Stimulated activated naive B cell treated with anti-CD40 and anti-IgM and Interleukin-4, amounts not matched to agents 10 μg/mL and 1 μg/mL and 100 μg/mL, for 72 hours (primary cell): ENCODE measurements at regions not wholly inside any gene's neighbourhood (a gene's known extent, or its start where the extent isn't known, plus 50 kb on each side); places are given as distances from the start of the nearest gene placed in this dataset.

Experiments used
- ATAC-seq, 2 donors: fragments of 150-1000 bp; cut with Tn5 transposase; replicated peaks; 2 replicates each; pipeline ENCODE4 v1.10.0; 2021; ENCODE audit warnings: moderate library complexity in 1 of 2
- DNase-seq: peaks from one replicate; pipeline ENCODE4 v3.0.0; 2021
- H3K27ac Mint-ChIP-seq: one replicate; pipeline ENCODE4 v1.8.0; 2022; ENCODE audit warnings: mild to moderate bottlenecking, mixed read lengths
- H3K27me3 Mint-ChIP-seq, 2 donors: one replicate each; pipeline ENCODE4 v1.8.0; 2022; ENCODE audit warnings: mixed read lengths in 2 of 2
- H3K36me3 Mint-ChIP-seq, 2 donors: one replicate each; pipeline ENCODE4 v1.8.0; 2022; ENCODE audit warnings: mixed read lengths in 2 of 2, mild to moderate bottlenecking in 1 of 2
- H3K4me1 Mint-ChIP-seq, 2 donors: one replicate each; pipeline ENCODE4 v1.8.0; 2022; ENCODE audit warnings: mixed read lengths in 2 of 2, mild to moderate bottlenecking in 1 of 2
- H3K4me3 Mint-ChIP-seq, 2 donors: one replicate each; pipeline ENCODE4 v1.8.0; 2022; ENCODE audit warnings: mild to moderate bottlenecking in 2 of 2, mixed read lengths in 2 of 2, moderate library complexity in 1 of 2
- H3K9me3 Mint-ChIP-seq, 2 donors: one replicate each; pipeline ENCODE4 v1.8.0; 2022; ENCODE audit warnings: mixed read lengths in 2 of 2, mild to moderate bottlenecking in 1 of 2

- Mint-ChIP-seq H3K4me3 (no peak overlapping the region), H3K27ac (no peak overlapping the region), H3K27me3 (peaks cover 25 to 34% of the 10 kb centered on the region in 2 donors), H3K9me3 (peaks cover 0 to 6% of the 10 kb centered on the region in 2 donors), H3K36me3 (peaks cover 0 to 4% of the 10 kb centered on the region in 2 donors), H3K4me1 (peaks cover 0 to 5% of the 10 kb centered on the region in 2 donors)
- DNase-seq, result no peak
- ATAC-seq, result no peak
These were observed 83.5 kb upstream of the AKT3 start for GRCh38 chr1:243933495-243933894.

GRCh38 chr1:243931957-243932356 is 81.9 kb upstream of the AKT3 start:
- DNase-seq (no peak), ATAC-seq (no peak)
- Mint-ChIP-seq H3K36me3 (peaks cover 0 to 4% of the 10 kb centered on the region in 2 donors), H3K27ac (no peak overlapping the region), H3K9me3 (peaks cover 0 to 6% of the 10 kb centered on the region in 2 donors), H3K4me3 (no peak overlapping the region), H3K4me1 (no peaks in the 10 kb centered on the region), H3K27me3 (peaks cover 25 to 26% of the 10 kb centered on the region in 2 donors)

- no peak overlapping the region for H3K27ac Mint-ChIP-seq
- no peak overlapping the region for H3K4me3 Mint-ChIP-seq
- peaks cover 0 to 6% of the 10 kb centered on the region in 2 donors for H3K9me3 Mint-ChIP-seq
- ATAC-seq, result no peak
- H3K4me1 Mint-ChIP-seq, result no peaks in the 10 kb centered on the region
- no peak for DNase-seq
- H3K36me3 Mint-ChIP-seq, result peaks cover 0 to 4% of the 10 kb centered on the region in 2 donors
- peaks cover 25 to 26% of the 10 kb centered on the region in 2 donors for H3K27me3 Mint-ChIP-seq
These were observed 81.0 kb upstream of the AKT3 start for GRCh38 chr1:243930822-243931671.

GRCh38 chr1:243927381-243927780 is 77.3 kb upstream of the AKT3 start:
- Mint-ChIP-seq H3K27ac (no peak overlapping the region), H3K36me3 (no peaks in the 10 kb centered on the region), H3K4me3 (no peak overlapping the region), H3K27me3 (peaks cover 21 to 32% of the 10 kb centered on the region in 2 donors), H3K9me3 (no peaks in the 10 kb centered on the region), H3K4me1 (no peaks in the 10 kb centered on the region)
- no peak for ATAC-seq
- no peak for DNase-seq

- no peak overlapping the region for H3K4me3 Mint-ChIP-seq
- H3K9me3 Mint-ChIP-seq, result no peaks in the 10 kb centered on the region
- peaks cover 24 to 26% of the 10 kb centered on the region in 2 donors for H3K27me3 Mint-ChIP-seq
- H3K27ac Mint-ChIP-seq, result no peak overlapping the region
- H3K36me3 Mint-ChIP-seq, result no peaks in the 10 kb centered on the region
- no peaks in the 10 kb centered on the region for H3K4me1 Mint-ChIP-seq
- no peak for DNase-seq
- no peak for ATAC-seq
These were observed 76.8 kb upstream of the AKT3 start for GRCh38 chr1:243926803-243927245.

- H3K4me1 Mint-ChIP-seq, result no peaks in the 10 kb centered on the region
- no peak overlapping the region for H3K4me3 Mint-ChIP-seq
- no peaks in the 10 kb centered on the region for H3K9me3 Mint-ChIP-seq
- DNase-seq (no peak), ATAC-seq (no peak)
- no peaks in the 10 kb centered on the region for H3K36me3 Mint-ChIP-seq
- peaks cover 25 to 26% of the 10 kb centered on the region in 2 donors for H3K27me3 Mint-ChIP-seq
- no peak overlapping the region for H3K27ac Mint-ChIP-seq
These were observed 76.3 kb upstream of the AKT3 start for GRCh38 chr1:243926299-243926698.

- Mint-ChIP-seq H3K4me3 (no peak overlapping the region), H3K27ac (no peak overlapping the region), H3K36me3 (no peaks in the 10 kb centered on the region), H3K27me3 (peaks cover 29 to 31% of the 10 kb centered on the region in 2 donors), H3K4me1 (no peaks in the 10 kb centered on the region), H3K9me3 (no peaks in the 10 kb centered on the region)
- ATAC-seq (no peak), DNase-seq (no peak)
These were observed 74.7 kb upstream of the AKT3 start for GRCh38 chr1:243924588-243925349.

- Mint-ChIP-seq H3K27me3 (peaks cover 31% of the 10 kb centered on the region in 2 donors), H3K9me3 (no peaks in the 10 kb centered on the region), H3K36me3 (no peaks in the 10 kb centered on the region), H3K27ac (no peak overlapping the region), H3K4me1 (no peaks in the 10 kb centered on the region), H3K4me3 (no peak overlapping the region)
- ATAC-seq (no peak), DNase-seq (no peak)
These were observed 74.1 kb upstream of the AKT3 start for GRCh38 chr1:243924188-243924587.

GRCh38 chr1:243923292-243924171 is 73.5 kb upstream of the AKT3 start:
- Mint-ChIP-seq H3K4me1 (no peaks in the 10 kb centered on the region), H3K9me3 (no peaks in the 10 kb centered on the region), H3K36me3 (no peaks in the 10 kb centered on the region), H3K27ac (peak overlapping the region; percentile 20), H3K4me3 (no peak overlapping the region), H3K27me3 (peaks cover 33 to 35% of the 10 kb centered on the region in 2 donors)
- DNase-seq, result no peak
- no peak for ATAC-seq

GRCh38 chr1:243921111-243921510 is 71.1 kb upstream of the AKT3 start:
- no peaks in the 10 kb centered on the region for H3K9me3 Mint-ChIP-seq
- H3K4me3 Mint-ChIP-seq, result no peak overlapping the region
- peaks cover 54 to 55% of the 10 kb centered on the region in 2 donors for H3K27me3 Mint-ChIP-seq

GRCh38 chr1:243917863-243918565 is 68.0 kb upstream of the AKT3 start:
- peaks cover 50 to 59% of the 10 kb centered on the region in 2 donors for H3K27me3 Mint-ChIP-seq
- H3K4me1 Mint-ChIP-seq, result peaks cover 8 to 20% of the 10 kb centered on the region in 2 donors
- H3K36me3 Mint-ChIP-seq, result no peaks in the 10 kb centered on the region
- H3K4me3 Mint-ChIP-seq, result peak overlapping the region; percentile 81 to 84
- DNase-seq (no peak), ATAC-seq (peak in 1 of 2 donors; percentile 48)
- H3K9me3 Mint-ChIP-seq, result no peaks in the 10 kb centered on the region
- no peak overlapping the region for H3K27ac Mint-ChIP-seq

More at GRCh38 chr1:243921111-243921510, 71.1 kb upstream of the AKT3 start:
- H3K36me3 Mint-ChIP-seq, result no peaks in the 10 kb centered on the region
- no peak overlapping the region for H3K27ac Mint-ChIP-seq
- peaks cover 8 to 16% of the 10 kb centered on the region in 2 donors for H3K4me1 Mint-ChIP-seq
- DNase-seq, result no peak
- no peak for ATAC-seq

GRCh38 chr1:243917177-243917862 is 67.3 kb upstream of the AKT3 start:
- Mint-ChIP-seq H3K27me3 (peaks cover 46 to 52% of the 10 kb centered on the region in 2 donors), H3K9me3 (no peaks in the 10 kb centered on the region), H3K27ac (peak overlapping the region; percentile 6), H3K4me3 (peak overlapping the region; percentile 81 to 84), H3K4me1 (peaks cover 8 to 20% of the 10 kb centered on the region in 2 donors), H3K36me3 (no peaks in the 10 kb centered on the region)
- peak; percentile 3 for DNase-seq
- ATAC-seq, result peak; percentile 59 to 70

GRCh38 chr1:243916160-243916559 is 66.1 kb upstream of the AKT3 start:
- H3K9me3 Mint-ChIP-seq, result no peaks in the 10 kb centered on the region
- H3K36me3 Mint-ChIP-seq, result no peaks in the 10 kb centered on the region
- H3K4me1 Mint-ChIP-seq, result peaks cover 8 to 20% of the 10 kb centered on the region in 2 donors
- no peak overlapping the region for H3K27ac Mint-ChIP-seq
- peaks cover 42 to 44% of the 10 kb centered on the region in 2 donors for H3K27me3 Mint-ChIP-seq
- no peak overlapping the region for H3K4me3 Mint-ChIP-seq
- no peak for DNase-seq
- ATAC-seq, result no peak
